NT2/D1 (cell line): ENCODE measurements at regions not wholly inside any gene's neighbourhood (a gene's known extent, or its start where the extent isn't known, plus 50 kb on each side); places are given as distances from the start of the nearest gene placed in this dataset.

ENCODE experiments used
- SUZ12 ChIP-seq: IDR thresholded peaks from 2 replicates; pipeline ENCODE4 v1.6.1; 2011; ENCODE audit not compliant: insufficient read length, insufficient read depth; ENCODE audit errors: extremely low read depth
- YY1 ChIP-seq: IDR thresholded peaks from 2 replicates; pipeline ENCODE4 v1.6.1; 2011; ENCODE audit not compliant: insufficient read length, insufficient read depth
- ZNF274 ChIP-seq: IDR thresholded peaks from 2 replicates; pipeline ENCODE4 v1.6.1; 2011; ENCODE audit warnings: mild to moderate bottlenecking, low read depth, low read length

DNA sequence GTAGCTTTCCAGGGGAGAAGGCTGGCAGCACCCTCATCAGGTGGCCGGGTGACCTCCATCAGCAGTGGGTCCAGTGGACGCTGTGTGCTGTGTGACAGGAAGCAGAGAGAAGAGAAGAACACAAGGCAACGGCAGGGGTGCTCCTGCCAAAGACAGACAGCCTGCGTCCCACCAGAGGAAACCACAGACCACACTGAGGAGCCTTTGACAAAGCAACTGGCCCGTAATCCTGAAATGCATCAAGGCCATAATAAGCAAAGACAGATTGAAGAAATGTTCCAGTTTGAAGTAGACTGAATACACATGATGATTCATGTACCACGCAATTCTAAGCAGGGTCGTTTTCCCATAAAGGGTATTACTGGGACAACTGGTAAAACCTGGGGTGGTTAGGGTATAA, 172.4 kb downstream of the FBXO15 start:
- no peak for TF ChIP-seq YY1
- no peak for TF ChIP-seq ZNF274
- TF ChIP-seq SUZ12, result no peak
